ENCODE measurements at regions not wholly inside any gene's neighbourhood (a gene's known extent, or its start where the extent isn't known, plus 50 kb on each side); places are given as distances from the start of the nearest gene placed in this dataset.
A peak's percentile ranks its signal among the peaks of the same experiment; 100 is the strongest.
"Not testable (repeated sequence)": the region's sequence is repeated elsewhere in the genome, so short reads cannot be mapped to it uniquely, and the experiment has no call there.

DNA sequence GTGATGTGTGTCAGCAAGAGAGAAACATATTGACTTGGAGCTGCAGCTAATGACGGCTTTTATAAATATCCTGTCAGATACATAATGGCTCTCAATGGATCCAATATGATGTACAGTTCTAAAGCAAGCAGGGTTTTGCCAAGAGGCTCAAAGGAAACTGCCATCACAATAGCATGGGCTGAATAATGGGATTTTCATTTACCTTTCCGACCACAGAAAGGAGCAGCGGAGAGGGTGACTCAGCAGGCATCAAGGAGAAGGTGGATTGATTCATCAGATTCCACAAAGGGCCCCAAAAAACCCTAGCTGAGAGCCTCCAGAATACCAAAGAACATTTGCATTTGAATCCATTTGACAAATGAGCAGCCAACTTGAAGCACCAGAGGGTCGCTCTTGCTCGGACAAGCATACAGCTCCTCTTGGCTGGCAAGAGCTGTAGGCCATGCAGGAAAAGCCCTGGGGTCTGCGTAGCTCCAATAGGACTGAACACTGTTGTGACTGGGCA lies 355.7 kb upstream of the NOCT start:
- DNase-seq (ENCODE audit: low read depth) = no peak

DNA sequence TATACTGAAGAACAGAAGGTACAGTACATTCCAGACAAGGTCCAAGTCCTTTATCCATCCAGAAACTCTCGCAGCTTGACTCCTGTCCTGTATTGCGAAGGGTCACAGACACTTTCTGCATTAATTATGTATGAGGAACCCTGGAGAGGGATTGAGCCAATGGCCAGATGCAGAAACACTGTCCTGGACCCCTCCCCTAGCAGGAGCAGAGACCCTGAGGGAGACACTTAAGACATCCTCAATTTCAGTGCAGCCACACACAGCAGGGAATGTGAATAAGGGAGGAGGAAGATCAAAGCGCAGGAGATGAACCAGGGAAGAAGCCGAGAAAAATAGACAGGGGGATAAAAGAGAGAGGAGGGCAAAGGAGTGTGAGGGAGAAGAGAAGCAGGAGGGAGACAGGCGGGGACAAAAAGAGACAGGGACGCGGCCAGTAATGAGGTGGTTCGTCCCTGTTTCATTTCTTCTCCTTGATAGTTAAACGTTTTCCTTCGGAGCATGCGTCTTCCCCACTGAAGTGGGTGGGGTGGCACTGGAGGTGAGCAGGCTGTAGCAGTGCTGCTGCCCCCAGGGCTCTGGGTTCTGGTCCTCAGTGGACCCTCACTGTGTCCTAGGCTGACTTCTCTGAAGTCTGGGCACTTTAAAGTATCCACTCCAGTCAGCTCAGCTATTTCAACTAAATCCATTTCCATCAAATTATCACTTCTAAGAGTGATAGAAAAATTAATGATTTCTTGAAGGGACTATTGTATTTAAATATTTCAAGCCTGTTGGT lies 356.4 kb upstream of the NOCT start:
- DNase-seq (ENCODE audit: low read depth) = no peak

DNA sequence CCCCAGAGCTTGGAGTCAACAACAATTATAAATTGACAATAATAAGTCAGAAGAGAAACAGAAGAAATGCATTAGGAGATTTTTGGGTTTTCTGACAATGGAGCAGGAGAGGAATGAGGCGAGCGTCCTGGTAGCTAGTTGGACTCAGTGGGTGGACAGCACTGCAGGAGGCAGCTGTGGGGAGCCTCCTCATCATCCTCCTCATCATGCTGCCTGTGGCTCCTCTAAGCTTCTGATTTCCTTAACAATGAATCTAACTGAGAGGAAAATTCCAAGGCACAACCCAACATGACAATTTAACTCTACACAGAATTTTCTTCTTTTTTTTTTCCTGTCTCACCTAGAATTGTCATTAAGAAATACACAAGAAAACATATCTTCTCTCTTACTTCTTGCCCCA lies 357.1 kb upstream of the NOCT start:
- DNase-seq (ENCODE audit: low read depth) = no peak

DNA sequence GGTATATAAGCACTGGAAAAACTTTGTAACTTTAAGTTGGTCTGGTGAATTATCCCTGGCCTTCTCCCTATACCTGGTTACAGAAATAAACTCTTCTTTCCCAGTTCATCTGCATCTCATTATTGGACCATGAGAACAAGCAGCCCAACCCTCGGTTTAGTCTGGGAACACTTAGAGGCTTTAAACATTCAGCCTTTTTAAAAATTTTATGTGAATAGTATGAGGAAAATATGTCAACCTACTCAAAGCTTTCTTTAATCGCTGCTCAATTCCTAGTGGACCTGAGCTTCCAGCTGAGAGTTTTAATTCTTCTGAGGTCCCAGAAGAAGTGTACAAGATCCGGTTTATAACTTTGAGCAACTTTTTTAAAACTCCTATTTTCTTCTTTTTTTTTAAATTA lies 358.6 kb upstream of the NOCT start:
- no peak for DNase-seq (ENCODE audit: low read depth)

DNA sequence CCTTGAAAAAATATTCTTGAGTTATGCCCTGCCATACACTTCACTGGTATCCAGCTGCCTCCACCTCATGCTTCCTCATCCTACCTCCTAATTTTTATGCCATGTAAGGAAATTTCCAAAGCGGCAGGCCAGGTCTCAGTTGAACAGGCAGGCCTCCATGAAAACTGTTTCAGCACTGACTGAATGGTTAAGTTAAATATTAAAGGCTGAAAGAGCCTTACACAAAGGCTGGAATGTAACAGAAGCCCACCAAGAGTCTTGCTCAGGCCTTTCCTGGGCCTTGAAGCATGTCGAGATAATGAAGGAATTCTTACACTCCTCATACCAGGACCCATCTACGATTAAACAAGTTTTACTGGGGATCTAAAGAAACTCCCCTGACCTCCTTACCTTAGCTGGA lies 359.6 kb upstream of the NOCT start:
- DNase-seq (ENCODE audit: low read depth) = no peak

DNA sequence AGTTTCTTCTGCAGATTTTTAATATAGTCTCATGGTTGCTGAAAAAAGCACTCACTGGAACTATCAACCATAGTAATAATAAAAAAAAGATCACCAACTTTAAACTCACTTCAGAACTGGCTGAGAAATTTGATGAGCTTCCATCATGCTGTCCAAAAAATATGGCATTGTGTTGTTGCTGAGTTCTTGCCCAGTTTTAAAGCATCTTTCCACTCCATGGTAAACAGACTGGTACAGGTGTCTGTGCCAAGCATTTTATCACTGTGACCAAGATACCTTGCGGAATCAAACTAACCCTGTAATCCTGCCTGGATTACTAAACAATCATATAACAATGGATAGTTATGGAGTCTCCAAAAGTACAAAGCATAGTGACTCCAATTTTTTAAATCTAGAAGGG lies 360.3 kb upstream of the NOCT start:
- no peak for DNase-seq (ENCODE audit: low read depth)

DNA sequence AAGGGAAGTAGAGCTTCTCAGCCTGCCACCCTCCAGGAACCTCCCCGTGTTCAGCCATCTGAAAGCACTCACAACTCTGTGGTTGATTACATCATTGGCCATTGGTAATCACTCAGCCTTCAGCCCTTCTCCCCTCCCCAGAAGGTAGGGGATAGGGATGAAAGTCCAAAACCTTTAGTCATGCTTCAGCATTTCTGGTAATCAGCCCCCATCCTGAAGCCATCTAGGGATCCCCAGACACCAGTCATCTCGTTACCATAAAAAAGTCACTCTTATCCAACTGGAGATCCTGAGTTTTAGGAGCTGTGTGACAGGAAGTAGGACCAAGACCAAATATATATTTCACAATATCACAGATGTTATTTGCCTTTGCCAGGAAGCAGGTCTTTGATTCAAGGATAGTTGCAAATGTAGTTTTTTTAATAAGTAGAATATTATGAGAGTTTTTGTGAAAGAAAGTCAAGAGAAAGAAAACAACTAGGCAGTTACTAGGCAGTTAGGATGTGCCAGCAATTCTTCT lies 364.6 kb upstream of the NOCT start:
- peak; percentile 55 for DNase-seq (ENCODE audit: low read depth)

DNA sequence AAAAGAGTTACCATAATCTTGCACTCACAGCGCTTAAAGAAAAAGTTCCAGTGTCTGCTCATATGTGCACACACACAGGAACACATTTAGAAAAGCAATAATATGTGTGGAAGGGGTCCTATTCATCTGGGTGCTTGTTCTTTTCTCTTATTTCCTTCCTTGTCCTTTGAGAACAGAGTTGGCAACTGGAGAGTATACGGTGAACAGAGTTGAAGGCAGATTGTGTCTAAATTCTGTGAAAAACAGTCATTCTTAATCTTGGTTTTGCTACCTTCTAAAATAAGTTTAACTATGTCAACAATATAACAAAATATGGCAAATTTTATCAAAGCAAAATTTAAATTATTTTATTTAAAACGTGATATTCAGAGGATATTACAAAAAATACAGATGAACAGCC lies 365.1 kb upstream of the NOCT start:
- no peak for DNase-seq (ENCODE audit: low read depth)

DNA sequence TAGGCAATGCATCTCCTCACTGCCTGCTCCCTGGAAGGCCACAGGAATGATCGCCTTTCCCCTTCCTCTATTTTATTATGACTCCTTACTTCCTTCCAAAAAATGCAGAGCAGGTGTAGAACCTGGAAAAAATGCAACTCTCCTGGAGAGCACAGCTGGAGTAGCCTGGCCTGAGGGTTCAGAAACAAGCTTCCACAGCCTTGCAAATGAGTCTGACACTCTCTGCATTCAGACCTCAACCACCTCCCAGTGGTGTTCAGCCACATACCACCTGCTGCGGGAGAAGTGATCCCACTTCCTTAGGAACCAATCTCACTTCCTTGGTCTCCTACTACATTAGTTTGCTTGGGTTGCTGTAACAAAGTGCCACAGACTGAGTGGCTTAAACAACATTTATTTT lies 368.1 kb upstream of the NOCT start:
- no peak for DNase-seq (ENCODE audit: low read depth)

DNA sequence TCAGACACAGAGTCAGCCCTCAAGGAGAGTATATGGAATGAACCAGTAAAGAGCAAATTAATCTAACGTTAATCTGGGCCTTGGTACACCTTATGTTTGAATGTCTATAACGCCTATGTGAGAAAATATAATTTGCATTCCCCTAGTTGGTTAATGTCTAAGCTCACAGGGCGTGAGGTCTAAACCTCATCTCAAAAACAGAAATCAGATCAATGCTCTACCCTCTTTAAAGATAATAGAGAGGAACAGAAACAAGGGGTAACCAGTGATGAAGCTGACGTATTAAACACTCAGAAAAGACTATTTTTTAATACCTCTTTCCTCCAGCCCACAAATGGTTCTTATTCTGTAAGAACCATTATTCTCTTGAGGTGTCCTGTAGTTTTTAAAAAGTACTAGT lies 369.2 kb upstream of the NOCT start:
- no peak for DNase-seq (ENCODE audit: low read depth)

DNA sequence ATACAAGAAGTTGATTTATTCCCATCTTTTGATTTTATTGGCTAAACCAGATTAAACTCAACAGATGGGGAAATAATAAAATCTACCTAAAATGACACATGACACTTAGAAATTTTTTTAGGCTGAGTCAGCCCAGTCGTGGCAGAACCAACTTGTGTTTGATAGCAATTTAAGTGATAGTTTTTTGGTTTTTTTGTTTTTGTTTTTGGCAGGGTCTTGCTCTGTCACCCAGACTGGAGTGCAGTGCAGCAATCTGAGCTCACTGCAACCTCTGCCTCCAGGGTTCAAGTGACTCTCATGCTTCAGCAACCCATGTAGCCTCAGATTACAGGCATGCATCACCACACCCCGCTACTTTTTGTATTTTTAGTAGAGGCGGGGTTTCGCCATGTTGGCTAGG lies 370.3 kb upstream of the NOCT start:
- peak; percentile 2 for DNase-seq (ENCODE audit: low read depth)

DNA sequence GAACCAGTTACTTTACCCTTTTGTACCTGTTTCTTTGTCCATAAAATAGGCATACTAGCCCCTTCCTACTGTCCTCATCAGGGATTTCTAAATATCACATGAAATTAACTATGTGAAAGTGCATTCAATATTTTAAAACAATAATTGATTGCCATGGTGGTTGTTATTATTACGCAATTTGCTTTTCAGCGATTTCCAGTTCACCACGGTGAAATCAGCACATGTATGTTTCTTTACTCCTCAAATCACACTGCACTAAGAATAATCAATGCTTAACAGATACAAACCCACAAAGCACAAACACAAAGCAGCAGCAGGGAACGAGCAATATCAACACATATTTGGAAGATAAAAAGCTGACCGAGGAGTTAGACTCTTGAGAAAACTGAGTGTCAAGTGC lies 371.3 kb upstream of the NOCT start:
- DNase-seq (ENCODE audit: low read depth) = no peak

DNA sequence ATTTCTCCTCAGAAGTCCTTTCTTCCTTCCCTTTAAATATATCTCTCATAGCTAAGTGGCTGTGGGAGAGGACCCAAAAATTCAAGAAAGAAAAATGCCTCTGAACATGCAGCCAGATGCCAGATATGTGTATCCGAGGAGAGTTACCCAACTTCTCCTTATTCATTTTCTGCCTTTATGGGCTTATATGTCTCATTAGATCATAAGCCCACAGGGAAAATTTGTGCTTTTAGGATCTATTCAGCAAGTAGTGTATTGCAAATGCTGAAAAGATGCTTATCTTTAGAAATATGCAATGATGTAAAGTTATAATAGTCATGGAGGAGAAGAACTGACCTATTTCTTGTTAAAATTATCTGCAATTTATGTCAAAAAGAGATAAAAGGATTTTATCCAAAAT lies 371.8 kb upstream of the NOCT start:
- peak; percentile 14 for DNase-seq (ENCODE audit: low read depth)

DNA sequence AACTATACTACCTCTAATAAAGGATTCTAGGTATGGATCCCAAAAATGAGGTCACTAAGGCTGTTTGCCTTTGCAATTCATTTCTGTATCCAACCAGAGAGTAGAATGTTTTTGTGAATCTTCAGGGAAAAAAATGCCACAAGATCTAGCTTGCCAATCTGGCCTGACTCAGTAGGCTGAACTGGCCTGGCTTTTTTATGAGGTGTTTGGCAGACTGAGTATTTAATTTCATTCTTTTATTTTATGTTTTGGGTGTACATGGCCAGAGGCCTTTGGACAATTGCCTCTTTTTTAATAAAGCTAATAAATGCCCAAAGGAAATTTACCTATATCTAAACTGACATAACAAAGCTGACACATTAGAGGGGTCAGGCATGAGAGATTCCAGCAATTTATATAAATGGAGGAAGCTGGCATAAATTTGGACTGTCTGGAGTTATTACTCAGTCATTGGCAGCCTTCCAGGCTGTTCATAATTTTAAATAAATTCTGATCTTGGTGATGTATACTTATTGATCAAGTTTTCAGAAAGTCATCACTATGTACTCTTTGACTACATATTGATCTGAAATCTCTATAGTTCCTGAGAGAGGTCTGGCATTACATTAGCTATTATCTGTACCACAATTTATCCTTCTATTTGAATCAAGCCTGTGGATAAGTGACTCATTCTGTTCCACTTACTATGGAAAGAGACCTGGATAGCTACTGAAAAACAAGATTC lies 376.4 kb upstream of the NOCT start:
- peak; percentile 24 for DNase-seq (ENCODE audit: low read depth)

DNA sequence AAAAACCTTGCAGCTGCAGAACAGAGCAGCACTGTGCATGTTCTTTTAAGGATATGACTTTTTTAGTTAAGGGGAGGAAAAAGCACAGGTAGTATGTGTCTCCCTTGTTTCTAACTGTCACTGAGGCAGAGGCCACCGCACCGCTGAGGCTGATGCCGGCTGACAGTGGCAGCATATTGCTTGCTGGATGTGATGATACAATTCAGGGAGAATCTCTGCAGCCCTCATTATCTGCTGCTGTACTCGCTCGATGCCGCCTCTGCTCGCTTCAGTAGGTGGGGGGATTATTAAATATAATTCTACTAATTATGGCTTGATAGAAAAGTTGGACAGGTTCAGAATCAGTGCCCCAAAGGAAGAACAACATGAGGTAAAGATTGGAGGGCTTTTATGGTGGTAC lies 378.8 kb upstream of the NOCT start:
- DNase-seq (ENCODE audit: low read depth) = no peak

DNA sequence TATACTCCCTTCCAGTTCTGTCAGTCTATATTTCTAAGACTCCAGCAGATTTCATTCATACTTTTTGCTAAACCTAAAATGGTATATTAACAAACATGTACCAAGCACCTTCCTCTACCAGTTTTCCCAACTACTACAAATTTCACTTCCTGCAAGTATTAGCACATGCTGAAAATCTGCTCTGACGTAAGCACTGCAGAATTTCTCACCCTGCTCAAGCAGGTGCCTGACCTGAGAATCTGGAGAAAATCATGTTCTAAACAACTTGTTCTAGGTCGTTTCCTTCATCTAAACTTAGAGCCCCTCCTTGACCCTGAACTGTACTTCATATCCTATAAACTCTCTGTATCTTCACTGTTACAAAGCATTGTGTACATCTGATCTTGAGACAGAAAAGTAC lies 380.7 kb upstream of the NOCT start:
- DNase-seq (ENCODE audit: low read depth) = no peak

DNA sequence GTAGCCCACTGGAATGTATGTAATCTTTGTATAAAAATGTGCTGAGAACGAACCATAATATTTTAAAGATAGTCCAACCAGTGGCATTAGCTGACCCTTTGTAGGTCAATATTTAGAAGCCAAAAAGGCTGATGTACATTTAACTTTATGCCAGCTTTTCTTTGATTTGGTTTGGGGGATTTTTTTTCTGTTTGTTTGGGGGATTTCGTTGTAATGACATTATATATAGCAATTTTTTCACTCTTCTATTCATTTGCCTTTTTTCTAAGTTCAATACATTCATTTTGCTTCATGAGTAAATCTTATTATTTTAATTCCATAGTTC lies 382.0 kb upstream of the NOCT start:
- no peak for DNase-seq (ENCODE audit: low read depth)

DNA sequence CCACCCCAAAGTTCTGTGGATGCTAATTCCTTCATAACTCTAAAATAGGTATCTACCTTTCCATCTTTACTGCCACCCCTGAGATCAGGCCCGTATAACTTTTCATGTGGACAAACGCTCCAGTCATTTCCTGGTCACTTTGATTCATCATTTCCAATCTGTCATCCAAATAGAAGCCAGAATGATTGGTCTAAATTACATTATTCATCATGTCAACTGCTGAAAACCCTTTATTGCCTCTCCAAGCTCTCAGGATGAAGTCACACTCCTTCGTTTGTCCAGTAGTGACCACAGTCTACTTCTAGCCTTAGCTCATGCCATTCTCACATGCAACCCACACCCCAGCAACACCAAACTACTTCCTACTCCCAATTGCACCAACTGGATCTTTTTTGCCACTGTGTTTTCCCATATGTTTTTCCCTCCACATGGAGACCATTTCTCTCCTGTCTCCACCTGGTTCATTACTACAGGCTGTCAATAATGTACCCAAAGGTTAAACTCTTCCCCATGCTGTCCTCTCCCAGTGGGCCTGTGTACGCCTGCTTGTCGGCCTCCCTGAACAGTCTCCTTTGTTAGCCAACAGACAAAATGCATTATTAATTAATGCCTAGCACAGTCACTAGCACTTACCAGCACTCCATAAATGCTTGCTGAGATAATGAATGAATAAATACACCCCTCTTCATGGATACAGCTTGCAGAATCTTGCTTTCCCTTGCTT lies 382.6 kb upstream of the NOCT start:
- DNase-seq (ENCODE audit: low read depth) = no peak

DNA sequence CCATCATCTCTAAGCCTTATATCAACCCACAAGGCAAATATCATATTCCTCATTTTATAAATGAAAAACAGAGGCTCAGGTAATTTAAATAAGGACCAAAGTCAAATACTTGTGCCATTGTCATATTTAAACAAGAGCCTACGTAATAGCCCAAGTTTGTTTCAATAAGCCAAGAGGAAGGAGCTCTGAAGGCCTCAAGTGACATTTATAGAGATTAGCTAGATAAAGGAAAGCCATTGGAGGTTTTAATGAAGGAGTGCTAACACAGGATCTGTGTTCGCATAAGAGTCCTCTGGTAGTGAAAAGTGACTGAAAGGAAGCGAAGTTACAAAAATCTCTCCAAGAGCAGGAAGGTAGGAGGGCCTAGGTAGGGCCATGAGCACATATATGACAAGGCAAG lies 384.9 kb upstream of the NOCT start:
- DNase-seq (ENCODE audit: low read depth) = no peak

DNA sequence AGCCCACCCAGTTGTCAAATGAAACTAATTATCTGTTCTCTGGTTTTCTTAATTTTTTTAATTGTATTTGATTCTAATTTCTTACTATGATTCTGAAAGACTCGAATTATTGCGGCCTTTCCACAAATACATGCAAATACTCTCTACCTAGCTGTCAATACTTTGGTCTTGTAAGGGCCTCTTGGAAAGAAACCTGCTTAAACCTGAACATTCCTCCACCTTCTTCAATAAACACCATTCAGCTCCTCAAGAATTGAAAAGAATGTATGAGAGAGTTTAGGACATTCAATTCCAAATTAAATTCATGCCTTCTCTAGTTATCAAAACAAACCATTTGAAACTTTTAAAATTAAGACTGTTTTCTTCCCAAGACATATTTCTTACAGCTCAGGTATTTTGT lies 385.9 kb upstream of the NOCT start:
- no peak for DNase-seq (ENCODE audit: low read depth)

DNA sequence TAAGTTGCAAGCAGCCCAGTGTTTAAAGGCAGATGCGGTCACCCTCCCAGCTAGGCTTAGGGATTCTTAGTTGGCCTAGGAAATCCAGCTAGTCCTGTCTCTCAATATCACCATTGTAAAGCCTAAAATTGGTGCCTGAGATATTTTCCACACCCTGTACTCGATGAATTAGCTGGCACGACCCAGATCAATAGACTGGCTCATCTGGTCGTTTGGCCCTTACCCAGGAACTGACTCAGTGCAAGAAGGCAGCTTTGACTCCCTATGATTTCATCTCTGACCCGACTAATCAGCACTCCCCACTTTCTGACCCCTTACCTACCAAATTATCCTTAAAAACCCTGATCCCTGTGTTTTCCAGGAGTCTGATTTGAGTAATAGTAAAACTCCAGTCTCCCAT lies 384.9 kb upstream of the SLC7A11 start:
- no peak for DNase-seq (ENCODE audit: low read depth)

DNA sequence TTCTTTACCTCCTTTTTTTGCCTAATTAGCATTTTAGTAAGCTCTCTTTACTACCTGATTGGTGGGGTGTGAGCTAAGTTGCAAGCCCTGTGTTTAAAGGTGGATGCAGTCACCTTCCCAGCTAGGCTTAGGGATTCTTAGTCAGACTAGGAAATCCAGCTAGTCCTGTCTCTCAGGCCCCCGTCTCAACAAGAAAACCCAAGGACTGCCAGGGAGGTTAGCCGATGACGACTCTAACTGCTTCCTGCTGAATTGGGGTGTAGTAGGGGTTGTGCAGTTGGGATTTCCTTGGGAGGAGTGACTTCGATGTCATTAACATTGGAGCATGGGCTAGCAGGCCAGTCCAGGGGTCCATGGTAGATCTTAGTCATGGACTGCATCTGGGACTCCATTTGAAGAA lies 380.2 kb upstream of the SLC7A11 start:
- not testable (repeated sequence) for DNase-seq (ENCODE audit: low read depth)

DNA sequence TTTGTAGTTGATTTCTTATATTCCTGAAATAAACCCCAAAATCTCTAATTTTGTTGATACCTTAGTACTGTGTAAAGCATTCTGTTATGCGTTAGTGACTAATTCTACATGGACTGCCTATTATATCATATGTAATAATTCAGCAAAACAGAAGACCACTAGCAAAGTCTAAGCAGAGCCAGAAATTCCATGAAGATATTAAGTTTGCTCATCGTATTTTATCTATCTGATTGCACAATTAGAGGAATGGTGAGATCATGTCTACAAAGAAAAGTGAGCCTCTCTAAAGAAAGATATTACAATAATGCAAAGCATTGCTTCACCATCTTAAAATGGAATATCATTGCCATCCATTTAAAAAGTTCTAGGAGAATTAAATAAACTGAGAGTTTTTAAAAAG lies 374.6 kb upstream of the SLC7A11 start:
- DNase-seq (ENCODE audit: low read depth) = no peak

Data from stromal cell of bone marrow (primary cell).